Tibial artery (tissue), 4 donors: ENCODE measurements at regions not wholly inside any gene's neighbourhood (a gene's known extent, or its start where the extent isn't known, plus 50 kb on each side); places are given as distances from the start of the nearest gene placed in this dataset.

Source experiments
- DNase-seq, 2 donors: peaks; one replicate each; pipeline ENCODE4 v3.0.0-alpha.2; 2019
- H3K27ac ChIP-seq, 2 donors: fragments of 200-600 bp; sonication (generic) in 1 of 2; 1 replicate in 1 of 2; 2 replicates in 1 of 2; pipeline ENCODE4 v1.5.1; 2018 to 2019; ENCODE audit warnings: mild to moderate bottlenecking in 1 of 2
- H3K27me3 ChIP-seq, 2 donors: fragments of 200-600 bp; sonication (generic) in 1 of 2; one replicate each; pipeline versions ENCODE4 v1.5.1 to v1.6.0; 2016 to 2019
- H3K36me3 ChIP-seq, 3 donors: fragments of 200-600 bp; sonication (generic) in 2 of 3; one replicate each; pipeline ENCODE4 v1.5.1; 2016 to 2019; ENCODE audit warnings: mild to moderate bottlenecking in 2 of 3
- H3K4me1 ChIP-seq, 4 donors: fragments of 200-600 bp; sonication (generic) in 2 of 4; 1 replicate in 3 of 4; 2 replicates in 1 of 4; pipeline ENCODE4 v1.5.1; 2016 to 2019
- H3K4me3 ChIP-seq, 2 donors: fragments of 200-600 bp; sonication (generic) in 1 of 2; 1 replicate in 1 of 2; 2 replicates in 1 of 2; pipeline ENCODE4 v1.5.1; 2018 to 2019; ENCODE audit warnings: mild to moderate bottlenecking in 2 of 2
- H3K9me3 ChIP-seq, 3 donors: fragments of 200-600 bp; sonication (generic) in 1 of 3; one replicate each; pipeline ENCODE4 v1.5.1; 2016 to 2019
- intact Hi-C: fragments of 100-400 bp; cut with DNase I; formaldehyde crosslinking; loops from one replicate; pipeline ENCODE4 v1.15.0; 2023; ENCODE audit warnings: low total_unique reads
- TF ChIP-seq, protein P1 (sequence below), 2 experiments: fragments of 200-600 bp in 1 of 2; fragments of 450-650 bp in 1 of 2; IDR thresholded peaks; one replicate each; pipeline ENCODE4 v1.5.1; 2017 to 2019; ENCODE audit warnings: antibody characterized with exemption in 2 of 2, mild to moderate bottlenecking in 1 of 2, moderate library complexity in 1 of 2

GRCh38 chr14:76581592-76581991 is 179.7 kb upstream of the VASH1 start:
- Histone ChIP-seq H3K27ac (no peak overlapping the region), H3K27me3 (peaks cover 0 to 2% of the 10 kb centered on the region in 2 donors), H3K9me3 (no peaks in the 10 kb centered on the region), H3K4me1 (peaks cover 0 to 8% (median 3%) of the 10 kb centered on the region in 4 donors), H3K4me3 (no peak overlapping the region), H3K36me3 (no peaks in the 10 kb centered on the region)
- DNase-seq: no peak
- TF ChIP-seq, protein P1, sequence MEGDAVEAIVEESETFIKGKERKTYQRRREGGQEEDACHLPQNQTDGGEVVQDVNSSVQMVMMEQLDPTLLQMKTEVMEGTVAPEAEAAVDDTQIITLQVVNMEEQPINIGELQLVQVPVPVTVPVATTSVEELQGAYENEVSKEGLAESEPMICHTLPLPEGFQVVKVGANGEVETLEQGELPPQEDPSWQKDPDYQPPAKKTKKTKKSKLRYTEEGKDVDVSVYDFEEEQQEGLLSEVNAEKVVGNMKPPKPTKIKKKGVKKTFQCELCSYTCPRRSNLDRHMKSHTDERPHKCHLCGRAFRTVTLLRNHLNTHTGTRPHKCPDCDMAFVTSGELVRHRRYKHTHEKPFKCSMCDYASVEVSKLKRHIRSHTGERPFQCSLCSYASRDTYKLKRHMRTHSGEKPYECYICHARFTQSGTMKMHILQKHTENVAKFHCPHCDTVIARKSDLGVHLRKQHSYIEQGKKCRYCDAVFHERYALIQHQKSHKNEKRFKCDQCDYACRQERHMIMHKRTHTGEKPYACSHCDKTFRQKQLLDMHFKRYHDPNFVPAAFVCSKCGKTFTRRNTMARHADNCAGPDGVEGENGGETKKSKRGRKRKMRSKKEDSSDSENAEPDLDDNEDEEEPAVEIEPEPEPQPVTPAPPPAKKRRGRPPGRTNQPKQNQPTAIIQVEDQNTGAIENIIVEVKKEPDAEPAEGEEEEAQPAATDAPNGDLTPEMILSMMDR (IDR thresholded peaks at IDR 0.05): no peak
- intact Hi-C loops: no loop called here

GRCh38 chr14:76582447-76582846 is 178.8 kb upstream of the VASH1 start:
- H3K27me3 ChIP-seq: peaks cover 0 to 2% of the 10 kb centered on the region in 2 donors
- TF ChIP-seq, protein P1 (IDR thresholded peaks at IDR 0.05): no peak
- H3K27ac ChIP-seq: no peak overlapping the region
- intact Hi-C loops: no loop called here
- H3K4me1 ChIP-seq: peaks cover 0 to 8% (median 3%) of the 10 kb centered on the region in 4 donors
- H3K36me3 ChIP-seq: no peaks in the 10 kb centered on the region
- no peak for DNase-seq
- no peak overlapping the region for H3K4me3 ChIP-seq
- no peaks in the 10 kb centered on the region for H3K9me3 ChIP-seq

DNA sequence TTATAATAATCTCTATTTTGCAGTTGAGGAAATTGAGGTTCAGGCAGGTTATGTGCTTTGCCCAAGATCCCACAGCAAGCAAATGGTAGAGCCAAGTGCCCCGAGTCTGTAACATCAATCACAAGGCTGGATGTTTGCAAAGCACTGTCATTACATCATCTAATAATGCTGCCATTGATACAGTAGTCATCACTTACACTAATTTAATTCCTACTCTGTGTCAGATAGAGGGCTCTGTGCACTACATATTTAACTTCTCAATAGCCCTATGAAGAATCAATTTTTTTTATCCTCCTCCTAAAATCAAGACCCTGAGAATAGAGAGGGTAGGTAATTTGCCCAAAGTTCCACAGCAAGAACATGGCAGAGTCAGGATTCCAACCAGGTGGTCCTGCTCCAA is 178.1 kb upstream of the VASH1 start:
- intact Hi-C loops: no loop called here
- H3K4me3 ChIP-seq: no peak overlapping the region
- DNase-seq: no peak
- peaks cover 0 to 2% of the 10 kb centered on the region in 2 donors for H3K27me3 ChIP-seq
- H3K27ac ChIP-seq: no peak overlapping the region
- TF ChIP-seq, protein P1 (IDR thresholded peaks at IDR 0.05): no peak
- no peaks in the 10 kb centered on the region for H3K9me3 ChIP-seq
- H3K36me3 ChIP-seq: no peaks in the 10 kb centered on the region
- peaks cover 0 to 8% (median 3%) of the 10 kb centered on the region in 4 donors for H3K4me1 ChIP-seq

DNA sequence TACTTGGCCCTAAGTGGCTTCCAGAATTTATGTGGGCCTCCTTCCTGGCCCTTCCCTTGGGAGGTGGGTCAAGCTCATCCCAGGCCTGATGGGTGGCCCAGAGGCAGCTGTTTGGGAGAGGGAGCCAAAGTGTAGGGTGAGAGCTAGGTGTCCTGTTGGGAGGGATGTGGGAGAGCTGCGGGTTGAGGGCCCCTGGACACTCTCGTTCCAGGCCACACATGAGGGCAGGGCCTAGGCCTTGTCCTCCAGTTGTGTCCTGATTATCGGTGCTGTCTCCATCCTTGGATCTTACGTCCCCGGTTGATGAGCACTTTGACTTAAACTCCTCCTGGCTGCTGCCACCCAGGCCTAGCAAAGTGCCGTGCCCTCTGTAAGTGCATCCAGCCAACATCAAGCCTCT is 177.5 kb upstream of the VASH1 start:
- Histone ChIP-seq H3K36me3 (no peaks in the 10 kb centered on the region), H3K27me3 (peaks cover 0 to 2% of the 10 kb centered on the region in 2 donors), H3K4me1 (peaks cover 0 to 8% (median 3%) of the 10 kb centered on the region in 4 donors), H3K27ac (no peak overlapping the region), H3K9me3 (no peaks in the 10 kb centered on the region), H3K4me3 (no peak overlapping the region)
- intact Hi-C loops: no loop called here
- TF ChIP-seq, protein P1 (IDR thresholded peaks at IDR 0.05): no peak
- no peak for DNase-seq

GRCh38 chr14:76584271-76584702 is 177.0 kb upstream of the VASH1 start:
- H3K9me3 ChIP-seq: no peaks in the 10 kb centered on the region
- no peaks in the 10 kb centered on the region for H3K36me3 ChIP-seq
- no peak overlapping the region for H3K4me3 ChIP-seq
- peaks cover 0 to 8% (median 3%) of the 10 kb centered on the region in 4 donors for H3K4me1 ChIP-seq
- TF ChIP-seq, protein P1 (IDR thresholded peaks at IDR 0.05): no peak
- H3K27ac ChIP-seq: no peak overlapping the region
- no peak for DNase-seq
- intact Hi-C loops: no loop called here
- H3K27me3 ChIP-seq: no peaks in the 10 kb centered on the region

DNA sequence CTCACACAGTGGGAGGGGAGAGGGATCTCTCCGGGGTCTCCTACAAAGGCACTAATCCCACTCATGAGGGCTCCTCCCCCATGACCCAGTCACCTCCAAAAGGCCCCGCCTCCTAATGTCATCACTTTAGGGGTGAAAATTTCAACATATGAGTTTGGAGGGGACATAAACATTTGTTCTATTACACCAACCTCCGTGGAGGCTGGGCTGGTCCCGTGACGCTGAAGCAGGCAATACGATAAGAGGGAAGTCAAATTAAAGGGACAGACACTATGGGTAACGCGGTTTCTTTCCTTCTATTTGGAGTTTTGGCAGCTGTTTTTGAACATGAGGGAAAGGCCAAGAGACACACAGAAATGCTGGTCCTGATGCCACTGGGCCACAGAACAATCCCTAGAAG is 175.7 kb upstream of the VASH1 start:
- Histone ChIP-seq H3K27me3 (no peaks in the 10 kb centered on the region), H3K36me3 (no peaks in the 10 kb centered on the region), H3K27ac (no peak overlapping the region), H3K9me3 (no peaks in the 10 kb centered on the region), H3K4me3 (no peak overlapping the region), H3K4me1 (peaks cover 0 to 8% (median 3%) of the 10 kb centered on the region in 4 donors)
- DNase-seq: peak in 1 of 2 donors; percentile 25
- TF ChIP-seq, protein P1 (IDR thresholded peaks at IDR 0.05): no peak
- intact Hi-C loops: no loop called here
